ENCODE measurements at regions not wholly inside any gene's neighbourhood (a gene's known extent, or its start where the extent isn't known, plus 50 kb on each side); places are given as distances from the start of the nearest gene placed in this dataset.

DNA sequence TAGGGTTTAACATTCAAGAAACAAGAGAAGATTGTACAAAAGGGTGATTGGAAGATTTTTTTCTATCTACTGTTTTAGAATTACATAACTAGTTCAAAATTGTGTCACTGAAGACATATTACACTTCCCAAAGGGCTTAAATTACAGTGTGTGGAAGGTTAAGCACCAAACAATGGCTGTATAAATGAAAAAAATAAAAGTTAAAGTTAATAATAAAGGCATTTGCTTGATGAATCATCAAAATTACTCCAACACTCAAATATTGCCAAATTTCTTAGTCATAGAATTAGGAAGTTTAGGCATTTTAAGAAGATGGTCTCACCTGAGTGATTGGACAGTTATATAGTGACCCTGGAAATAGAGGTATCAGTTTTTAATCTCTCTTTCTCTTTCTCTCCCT lies 227.6 kb upstream of the CARD18 start:
- Histone ChIP-seq H3K27ac (ENCODE audit: low read depth, low read length, poor library complexity, severe bottlenecking) (no peak overlapping the region), H2AFZ (ENCODE audit: low read length) (no peak overlapping the region), H4K20me1 (ENCODE audit: insufficient read depth, low read length) (no peaks in the 10 kb centered on the region), H3K9me3 (ENCODE audit: low read length) (no peaks in the 10 kb centered on the region), H3K4me3 (ENCODE audit: low read depth, low read length, poor library complexity, severe bottlenecking) (no peak overlapping the region), H3K4me1 (ENCODE audit: insufficient read depth, low read length, poor library complexity, severe bottlenecking) (no peaks in the 10 kb centered on the region), H3K4me2 (ENCODE audit: low read length) (no peak overlapping the region), H3K36me3 (ENCODE audit: insufficient read depth, low read length) (no peaks in the 10 kb centered on the region), H3K79me2 (ENCODE audit: insufficient read depth, low read depth, low read length) (no peaks in the 10 kb centered on the region), H3K9me2 (ENCODE audit: insufficient read depth, low read length) (no peaks in the 10 kb centered on the region)
- intact Hi-C loops (cut with micrococcal nuclease; ENCODE audit: unreplicated experiment): no loop called here
- POLR2A ChIA-PET: no interaction called here
- no peak for DNase-seq (ENCODE audit: low spot score)
- TF ChIP-seq, protein P1, sequence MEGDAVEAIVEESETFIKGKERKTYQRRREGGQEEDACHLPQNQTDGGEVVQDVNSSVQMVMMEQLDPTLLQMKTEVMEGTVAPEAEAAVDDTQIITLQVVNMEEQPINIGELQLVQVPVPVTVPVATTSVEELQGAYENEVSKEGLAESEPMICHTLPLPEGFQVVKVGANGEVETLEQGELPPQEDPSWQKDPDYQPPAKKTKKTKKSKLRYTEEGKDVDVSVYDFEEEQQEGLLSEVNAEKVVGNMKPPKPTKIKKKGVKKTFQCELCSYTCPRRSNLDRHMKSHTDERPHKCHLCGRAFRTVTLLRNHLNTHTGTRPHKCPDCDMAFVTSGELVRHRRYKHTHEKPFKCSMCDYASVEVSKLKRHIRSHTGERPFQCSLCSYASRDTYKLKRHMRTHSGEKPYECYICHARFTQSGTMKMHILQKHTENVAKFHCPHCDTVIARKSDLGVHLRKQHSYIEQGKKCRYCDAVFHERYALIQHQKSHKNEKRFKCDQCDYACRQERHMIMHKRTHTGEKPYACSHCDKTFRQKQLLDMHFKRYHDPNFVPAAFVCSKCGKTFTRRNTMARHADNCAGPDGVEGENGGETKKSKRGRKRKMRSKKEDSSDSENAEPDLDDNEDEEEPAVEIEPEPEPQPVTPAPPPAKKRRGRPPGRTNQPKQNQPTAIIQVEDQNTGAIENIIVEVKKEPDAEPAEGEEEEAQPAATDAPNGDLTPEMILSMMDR (conservative IDR thresholded peaks at IDR 0.05; ENCODE audit: low read length): no peak
- no peak for TF ChIP-seq EZH2phosphoT487 (IDR thresholded peaks at IDR 0.05; ENCODE audit: borderline replicate concordance, low read depth, low read length)
- BruUV-seq (replicated peaks): no TSS peak
- CTCF ChIA-PET (ENCODE audit: unreplicated experiment): no interaction called here

DNA sequence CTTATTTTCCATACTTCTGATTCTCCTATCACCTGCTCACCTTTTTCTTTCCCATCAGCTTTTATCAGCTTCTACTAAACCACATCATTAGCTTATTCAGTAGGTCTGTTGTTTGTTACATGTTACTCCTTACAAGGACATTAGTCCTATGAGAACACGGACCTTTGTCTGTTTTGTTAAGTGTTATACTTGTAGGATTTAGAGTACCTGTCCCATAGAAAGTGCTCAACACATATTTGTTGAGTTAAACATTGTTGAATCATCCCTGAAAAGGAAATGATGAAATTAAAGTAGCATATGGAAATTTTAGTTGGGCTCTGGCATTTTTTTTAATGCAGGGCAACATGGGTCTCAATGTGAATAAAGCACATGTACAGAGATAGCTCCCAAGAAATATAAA lies 222.1 kb upstream of the CARD18 start:
- H3K36me3 ChIP-seq (ENCODE audit: insufficient read depth, low read length): no peaks in the 10 kb centered on the region
- no peaks in the 10 kb centered on the region for H3K4me1 ChIP-seq (ENCODE audit: insufficient read depth, low read length, poor library complexity, severe bottlenecking)
- no peak overlapping the region for H3K27ac ChIP-seq (ENCODE audit: low read depth, low read length, poor library complexity, severe bottlenecking)
- ChIA-PET POLR2A (no interaction called here), CTCF (ENCODE audit: unreplicated experiment) (no interaction called here)
- no peaks in the 10 kb centered on the region for H3K9me3 ChIP-seq (ENCODE audit: low read length)
- H3K4me3 ChIP-seq (ENCODE audit: low read depth, low read length, poor library complexity, severe bottlenecking): no peak overlapping the region
- H3K4me2 ChIP-seq (ENCODE audit: low read length): no peak overlapping the region
- H3K79me2 ChIP-seq (ENCODE audit: insufficient read depth, low read depth, low read length): no peaks in the 10 kb centered on the region
- no peaks in the 10 kb centered on the region for H3K9me2 ChIP-seq (ENCODE audit: insufficient read depth, low read length)
- TF ChIP-seq EZH2phosphoT487 (IDR thresholded peaks at IDR 0.05; ENCODE audit: borderline replicate concordance, low read depth, low read length): no peak
- TF ChIP-seq, protein P1 (conservative IDR thresholded peaks at IDR 0.05; ENCODE audit: low read length): no peak
- no TSS peak for BruUV-seq (replicated peaks)
- H4K20me1 ChIP-seq (ENCODE audit: insufficient read depth, low read length): no peaks in the 10 kb centered on the region
- DNase-seq (ENCODE audit: low spot score): no peak
- intact Hi-C loops (cut with micrococcal nuclease; ENCODE audit: unreplicated experiment): no loop called here
- no peak overlapping the region for H2AFZ ChIP-seq (ENCODE audit: low read length)

DNA sequence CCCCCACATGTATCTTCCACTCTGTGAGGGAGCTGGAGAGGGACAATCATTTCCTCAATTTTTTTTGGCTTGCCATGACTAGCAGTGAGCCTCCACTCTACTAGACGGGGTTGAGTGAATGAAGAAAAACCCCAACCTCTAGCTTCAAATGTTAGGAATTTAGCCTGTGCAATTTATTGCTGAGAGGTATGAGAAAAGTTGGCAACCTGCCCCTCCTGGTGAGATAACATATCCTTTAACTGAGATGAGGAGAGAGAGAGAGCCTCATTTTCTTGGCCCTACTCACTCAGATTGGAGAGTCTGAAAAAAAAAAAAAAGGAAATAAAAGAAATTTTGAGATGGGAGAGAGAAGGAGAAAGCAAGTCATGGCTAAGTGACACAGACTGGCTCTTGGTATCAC lies 218.2 kb upstream of the CARD18 start:
- Histone ChIP-seq H3K79me2 (ENCODE audit: insufficient read depth, low read depth, low read length) (no peaks in the 10 kb centered on the region), H3K9me3 (ENCODE audit: low read length) (no peaks in the 10 kb centered on the region), H3K9me2 (ENCODE audit: insufficient read depth, low read length) (no peaks in the 10 kb centered on the region), H3K4me2 (ENCODE audit: low read length) (no peak overlapping the region), H2AFZ (ENCODE audit: low read length) (no peak overlapping the region), H3K4me1 (ENCODE audit: insufficient read depth, low read length, poor library complexity, severe bottlenecking) (no peaks in the 10 kb centered on the region), H4K20me1 (ENCODE audit: insufficient read depth, low read length) (no peaks in the 10 kb centered on the region), H3K27ac (ENCODE audit: low read depth, low read length, poor library complexity, severe bottlenecking) (no peak overlapping the region), H3K36me3 (ENCODE audit: insufficient read depth, low read length) (no peaks in the 10 kb centered on the region), H3K4me3 (ENCODE audit: low read depth, low read length, poor library complexity, severe bottlenecking) (no peak overlapping the region)
- ChIA-PET POLR2A (interaction anchor here (0.5 to 0.8 kb wide), 4 partner anchors 51 to 598 kb away, joined by 3 read pairs; no protein-coding TSS in a partner anchor), CTCF (ENCODE audit: unreplicated experiment) (no interaction called here)
- intact Hi-C loops (cut with micrococcal nuclease; ENCODE audit: unreplicated experiment): no loop called here
- DNase-seq (ENCODE audit: low spot score): no peak
- BruUV-seq (replicated peaks): no TSS peak
- TF ChIP-seq EZH2phosphoT487 (IDR thresholded peaks at IDR 0.05; ENCODE audit: borderline replicate concordance, low read depth, low read length): no peak
- TF ChIP-seq, protein P1 (conservative IDR thresholded peaks at IDR 0.05; ENCODE audit: low read length): no peak

Measured in OCI-LY7 (cell line).